DMS114 treated with DMSO at 0.1 percent for 48 hours (cell line): ENCODE measurements at regions not wholly inside any gene's neighbourhood (a gene's known extent, or its start where the extent isn't known, plus 50 kb on each side); places are given as distances from the start of the nearest gene placed in this dataset.
"Not testable (repeated sequence)": the region's sequence is repeated elsewhere in the genome, so short reads cannot be mapped to it uniquely, and the experiment has no call there.

Experiments used
- DNase-seq: peaks from one replicate; lab custom pipeline; 2025; ENCODE audit not compliant: unreplicated experiment; lab: John Stamatoyannopoulos, UW

- no peak for DNase-seq
Measured at GRCh38 chrX:128436397-128437103, 384.3 kb upstream of the ACTRT1 start.

GRCh38 chrX:128425546-128425945 is 373.3 kb upstream of the ACTRT1 start:
- no peak for DNase-seq

- no peak for DNase-seq
Measured at GRCh38 chrX:128408842-128409241, 356.6 kb upstream of the ACTRT1 start.

- no peak for DNase-seq
Measured at GRCh38 chrX:128396601-128397000, 344.4 kb upstream of the ACTRT1 start.

- DNase-seq: not testable (repeated sequence)
Measured at GRCh38 chrX:128383846-128384245, 331.6 kb upstream of the ACTRT1 start.

- no peak for DNase-seq
Measured at GRCh38 chrX:128365492-128365891, 313.3 kb upstream of the ACTRT1 start.

- DNase-seq: no peak
Measured at GRCh38 chrX:128335671-128336070, 283.5 kb upstream of the ACTRT1 start.

- DNase-seq: no peak
Measured at GRCh38 chrX:128334821-128335220, 282.6 kb upstream of the ACTRT1 start.

GRCh38 chrX:128310912-128311311 is 258.7 kb upstream of the ACTRT1 start:
- no peak for DNase-seq

GRCh38 chrX:128309311-128309710 is 257.1 kb upstream of the ACTRT1 start:
- no peak for DNase-seq

- no peak for DNase-seq
Measured at GRCh38 chrX:128294198-128294597, 242.0 kb upstream of the ACTRT1 start.

- no peak for DNase-seq
Measured at GRCh38 chrX:128287693-128288092, 235.5 kb upstream of the ACTRT1 start.

- no peak for DNase-seq
Measured at GRCh38 chrX:128250621-128251020, 198.4 kb upstream of the ACTRT1 start.

- DNase-seq: no peak
Measured at GRCh38 chrX:128216364-128216763, 164.2 kb upstream of the ACTRT1 start.

- DNase-seq: no peak
Measured at GRCh38 chrX:128165884-128166408, 113.7 kb upstream of the ACTRT1 start.

- no peak for DNase-seq
Measured at GRCh38 chrX:128156204-128156603, 104.0 kb upstream of the ACTRT1 start.

GRCh38 chrX:128142745-128143144 is 90.5 kb upstream of the ACTRT1 start:
- DNase-seq: no peak

- DNase-seq: peak; percentile 0
Measured at GRCh38 chrX:128106630-128107029, 54.4 kb upstream of the ACTRT1 start.

GRCh38 chrX:128105659-128106058 is 53.5 kb upstream of the ACTRT1 start:
- no peak for DNase-seq
